ENCODE measurements at regions not wholly inside any gene's neighbourhood (a gene's known extent, or its start where the extent isn't known, plus 50 kb on each side); places are given as distances from the start of the nearest gene placed in this dataset.
"Not testable (repeated sequence)": the region's sequence is repeated elsewhere in the genome, so short reads cannot be mapped to it uniquely, and the experiment has no call there.

- H3K4me1 ChIP-seq: no peaks in the 10 kb centered on the region
- H3K27me3 ChIP-seq: no peaks in the 10 kb centered on the region
- no peak overlapping the region for H3K4me3 ChIP-seq
- no peak for TF ChIP-seq CTCF (IDR thresholded peaks at IDR 0.05)
- no peak overlapping the region for H3K27ac ChIP-seq
- DNase-seq (ENCODE audit: low spot score in 2 of 2): no peak
- no peaks in the 10 kb centered on the region for H3K36me3 ChIP-seq
- no peaks in the 10 kb centered on the region for H3K9me3 ChIP-seq
- intact Hi-C loops (cut with DNase I): no loop called here
Measured at GRCh38 chr12:83710851-83711250, 1024.1 kb downstream of the TMTC2 start.

GRCh38 chr12:83709899-83710298, 1023.2 kb downstream of the TMTC2 start:
- Histone ChIP-seq H3K27me3 (no peaks in the 10 kb centered on the region), H3K9me3 (no peaks in the 10 kb centered on the region), H3K4me1 (no peaks in the 10 kb centered on the region), H3K27ac (no peak overlapping the region), H3K36me3 (no peaks in the 10 kb centered on the region), H3K4me3 (no peak overlapping the region)
- no peak for TF ChIP-seq CTCF (IDR thresholded peaks at IDR 0.05)
- intact Hi-C loops (cut with DNase I): no loop called here
- no peak for DNase-seq (ENCODE audit: low spot score in 2 of 2)

GRCh38 chr12:83700838-83701237, 1014.1 kb downstream of the TMTC2 start:
- H3K27me3 ChIP-seq: no peaks in the 10 kb centered on the region
- no peaks in the 10 kb centered on the region for H3K9me3 ChIP-seq
- no peak for TF ChIP-seq CTCF (IDR thresholded peaks at IDR 0.05)
- H3K4me1 ChIP-seq: no peaks in the 10 kb centered on the region
- no peaks in the 10 kb centered on the region for H3K36me3 ChIP-seq
- no peak for DNase-seq (ENCODE audit: low spot score in 2 of 2)
- intact Hi-C loops (cut with DNase I): no loop called here
- no peak overlapping the region for H3K27ac ChIP-seq
- no peak overlapping the region for H3K4me3 ChIP-seq

- H3K27me3 ChIP-seq; H3K4me1 ChIP-seq; H3K27ac ChIP-seq; DNase-seq (ENCODE audit: low spot score in 2 of 2); H3K9me3 ChIP-seq; intact Hi-C loops (cut with DNase I); H3K36me3 ChIP-seq; H3K4me3 ChIP-seq: not testable (repeated sequence)
Measured at GRCh38 chr12:83696311-83696710, 1009.6 kb downstream of the TMTC2 start.

GRCh38 chr12:83691730-83692129, 1005.0 kb downstream of the TMTC2 start:
- Histone ChIP-seq H3K4me1 (no peaks in the 10 kb centered on the region), H3K9me3 (no peaks in the 10 kb centered on the region), H3K4me3 (no peak overlapping the region), H3K27me3 (no peaks in the 10 kb centered on the region), H3K27ac (no peak overlapping the region), H3K36me3 (no peaks in the 10 kb centered on the region)
- intact Hi-C loops (cut with DNase I): no loop called here
- no peak for TF ChIP-seq CTCF (IDR thresholded peaks at IDR 0.05)
- DNase-seq (ENCODE audit: low spot score in 2 of 2): no peak

- TF ChIP-seq CTCF (IDR thresholded peaks at IDR 0.05): no peak
- intact Hi-C loops (cut with DNase I): no loop called here
- no peak overlapping the region for H3K27ac ChIP-seq
Measured at GRCh38 chr12:83690465-83690864, 1003.8 kb downstream of the TMTC2 start.

More at GRCh38 chr12:83690465-83690864, 1003.8 kb downstream of the TMTC2 start:
- no peaks in the 10 kb centered on the region for H3K36me3 ChIP-seq
- no peak for DNase-seq (ENCODE audit: low spot score in 2 of 2)
- no peaks in the 10 kb centered on the region for H3K4me1 ChIP-seq
- no peak overlapping the region for H3K4me3 ChIP-seq
- no peaks in the 10 kb centered on the region for H3K9me3 ChIP-seq
- no peaks in the 10 kb centered on the region for H3K27me3 ChIP-seq

All from ascending aorta (tissue), 2 donors.